GM12865 (cell line): ENCODE measurements at regions not wholly inside any gene's neighbourhood (a gene's known extent, or its start where the extent isn't known, plus 50 kb on each side); places are given as distances from the start of the nearest gene placed in this dataset.

Experiments
- DNase-seq: peaks from one replicate; pipeline ENCODE4 v3.0.0; 2010; ENCODE audit warnings: low read depth
- H3K4me3 ChIP-seq: 2 replicates; pipeline ENCODE4 v1.5.1; 2011; ENCODE audit warnings: mild to moderate bottlenecking, low read depth, low read length, control low read depth
- TF ChIP-seq, protein P1 (sequence below): IDR thresholded peaks from 2 replicates; pipeline ENCODE4 v1.5.1; 2011; ENCODE audit warnings: low read length, control low read depth, low read depth, inconsistent platforms; ENCODE audit not compliant: insufficient read depth; ENCODE audit errors: missing control alignments

DNA sequence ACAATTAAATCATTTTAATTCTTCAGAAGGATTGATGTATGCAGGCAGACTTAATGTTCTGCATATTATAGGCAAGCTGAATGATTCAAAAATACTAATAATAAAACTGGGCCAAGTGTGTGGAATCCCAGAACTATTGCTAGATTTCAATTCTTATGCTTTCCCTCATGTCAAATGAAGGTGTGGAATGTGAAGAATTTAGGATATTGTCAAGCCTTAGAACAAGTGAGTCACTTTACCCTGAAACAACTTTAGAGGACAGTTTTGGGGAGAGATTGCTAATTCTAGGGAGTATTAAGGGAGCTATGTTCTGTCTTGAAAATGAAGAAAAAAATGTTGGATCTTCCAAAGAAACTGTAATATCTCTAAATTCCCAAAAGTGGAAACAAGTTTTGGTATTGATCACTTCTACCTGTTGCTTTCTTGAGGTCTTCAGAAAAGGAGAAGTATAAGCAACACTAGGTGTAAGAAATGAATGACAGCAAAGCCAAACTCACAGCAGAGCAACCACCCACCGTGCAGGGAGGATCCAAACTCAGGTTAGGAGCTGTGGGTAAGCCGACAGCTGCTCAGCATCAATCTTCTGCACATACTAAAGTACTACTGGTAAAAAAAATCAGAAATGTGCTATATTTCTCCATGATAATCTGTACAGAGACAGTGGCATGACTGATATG lies 818.1 kb downstream of the SLC4A3 start:
- H3K4me3 ChIP-seq: no peak overlapping the region
- DNase-seq: no peak
- TF ChIP-seq, protein P1, sequence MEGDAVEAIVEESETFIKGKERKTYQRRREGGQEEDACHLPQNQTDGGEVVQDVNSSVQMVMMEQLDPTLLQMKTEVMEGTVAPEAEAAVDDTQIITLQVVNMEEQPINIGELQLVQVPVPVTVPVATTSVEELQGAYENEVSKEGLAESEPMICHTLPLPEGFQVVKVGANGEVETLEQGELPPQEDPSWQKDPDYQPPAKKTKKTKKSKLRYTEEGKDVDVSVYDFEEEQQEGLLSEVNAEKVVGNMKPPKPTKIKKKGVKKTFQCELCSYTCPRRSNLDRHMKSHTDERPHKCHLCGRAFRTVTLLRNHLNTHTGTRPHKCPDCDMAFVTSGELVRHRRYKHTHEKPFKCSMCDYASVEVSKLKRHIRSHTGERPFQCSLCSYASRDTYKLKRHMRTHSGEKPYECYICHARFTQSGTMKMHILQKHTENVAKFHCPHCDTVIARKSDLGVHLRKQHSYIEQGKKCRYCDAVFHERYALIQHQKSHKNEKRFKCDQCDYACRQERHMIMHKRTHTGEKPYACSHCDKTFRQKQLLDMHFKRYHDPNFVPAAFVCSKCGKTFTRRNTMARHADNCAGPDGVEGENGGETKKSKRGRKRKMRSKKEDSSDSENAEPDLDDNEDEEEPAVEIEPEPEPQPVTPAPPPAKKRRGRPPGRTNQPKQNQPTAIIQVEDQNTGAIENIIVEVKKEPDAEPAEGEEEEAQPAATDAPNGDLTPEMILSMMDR: no peak

DNA sequence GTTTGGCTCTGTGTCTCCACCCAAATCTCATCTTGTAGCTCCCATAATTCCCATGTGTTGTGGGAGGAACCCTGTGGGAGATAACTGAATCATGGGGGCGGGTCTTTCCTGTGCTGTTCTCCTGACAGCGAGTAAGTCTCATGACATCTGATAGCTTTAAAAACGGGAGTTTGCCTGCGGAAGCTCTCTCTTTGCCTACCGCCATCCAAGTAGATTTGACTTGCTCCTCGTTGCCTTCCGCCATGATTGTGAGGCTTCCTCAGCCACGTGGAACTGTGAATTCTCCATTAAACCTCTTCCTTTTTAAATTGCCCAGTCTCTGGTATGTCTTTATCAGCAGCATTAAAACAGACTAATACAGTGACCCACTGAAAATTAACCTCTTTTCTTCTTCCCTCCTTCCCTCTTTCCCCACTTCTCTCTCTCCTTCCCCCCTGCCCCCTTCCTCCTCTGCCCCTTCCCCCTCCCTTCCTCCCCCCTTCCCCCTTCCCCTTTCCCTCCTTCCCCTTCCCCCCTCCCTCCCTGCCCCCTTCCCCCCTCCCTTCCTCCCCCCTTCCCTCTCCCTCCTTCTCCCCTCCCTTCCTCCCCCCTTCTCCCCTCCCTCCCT lies 818.8 kb downstream of the SLC4A3 start:
- DNase-seq: no peak
- TF ChIP-seq, protein P1: no peak

DNA sequence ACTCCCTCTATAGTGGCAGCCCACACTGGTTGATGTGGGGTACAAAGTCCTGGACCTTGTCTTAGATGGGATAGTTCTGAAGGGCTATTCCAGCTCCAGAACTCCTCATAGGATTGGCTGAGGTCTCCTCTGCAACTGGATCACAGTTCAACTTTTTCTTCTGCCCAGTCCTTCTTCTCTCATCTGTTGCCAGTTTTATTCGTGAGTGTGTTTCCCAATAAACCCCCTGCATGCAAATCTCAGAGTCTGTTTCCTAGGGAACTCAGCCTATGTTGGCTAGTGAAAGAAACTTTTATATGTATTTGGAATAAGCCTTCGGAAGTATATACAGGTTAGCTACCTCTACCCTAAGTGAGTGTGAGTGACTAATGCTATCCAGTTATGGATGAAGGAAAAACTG lies 823.4 kb downstream of the SLC4A3 start:
- no peak for DNase-seq
- H3K4me3 ChIP-seq: no peak overlapping the region
- TF ChIP-seq, protein P1: no peak

More for the DNA sequence above, 818.8 kb downstream of the SLC4A3 start:
- H3K4me3 ChIP-seq: no peak overlapping the region

GRCh38 chr2:220451438-220451837 lies 824.0 kb downstream of the SLC4A3 start:
- TF ChIP-seq, protein P1: no peak
- H3K4me3 ChIP-seq: no peak overlapping the region
- DNase-seq: no peak

DNA sequence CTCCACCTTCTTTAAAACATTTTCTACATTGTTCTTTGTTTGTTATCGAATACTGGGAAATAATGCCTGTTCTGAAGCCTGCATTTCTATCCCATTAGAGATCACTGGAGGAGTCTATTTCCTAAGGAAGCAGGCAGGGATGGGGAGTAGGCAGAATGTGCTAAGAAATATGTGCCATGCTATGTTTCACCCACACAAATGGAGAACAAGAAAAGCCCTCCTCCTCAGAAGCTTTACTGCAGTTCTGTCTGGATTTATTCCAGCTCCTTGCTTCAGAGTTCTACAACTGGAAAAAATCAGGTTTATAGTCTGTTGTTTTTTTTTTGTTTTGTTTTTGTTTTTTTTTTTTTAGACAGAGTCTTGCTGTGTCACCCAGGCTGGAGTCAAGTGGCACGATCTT lies 825.1 kb downstream of the SLC4A3 start:
- no peak for DNase-seq
- H3K4me3 ChIP-seq: no peak overlapping the region
- TF ChIP-seq, protein P1: no peak

- no peak for DNase-seq
- TF ChIP-seq, protein P1: no peak
These were observed 828.0 kb downstream of the SLC4A3 start for GRCh38 chr2:220455351-220455990.

More at GRCh38 chr2:220455351-220455990, 828.0 kb downstream of the SLC4A3 start:
- H3K4me3 ChIP-seq: no peak overlapping the region
